Pancreas (tissue), 10 donors: ENCODE measurements at regions not wholly inside any gene's neighbourhood (a gene's known extent, or its start where the extent isn't known, plus 50 kb on each side); places are given as distances from the start of the nearest gene placed in this dataset.
"Not testable (repeated sequence)": the region's sequence is repeated elsewhere in the genome, so short reads cannot be mapped to it uniquely, and the experiment has no call there.

Experiments used
- ATAC-seq, 4 donors: fragments of 200-7000 bp; cut with Tn5 transposase; one replicate each; pipeline versions ENCODE4 v1.8.0 to v1.9.1; 2020; ENCODE audit warnings: mild to moderate bottlenecking in 4 of 4, moderate library complexity in 4 of 4
- DNase-seq, 6 donors: peaks; one replicate each; pipeline ENCODE4 v3.0.0-alpha.2; 2020
- FAIRE-seq: peaks from 2 replicates; lab custom pipeline; 2012; peaks lifted over from hg19 to GRCh38; lab: Jason Lieb, UNC
- H3K27ac ChIP-seq, 4 donors: fragments of 200-600 bp; sonication (generic); 1 replicate in 3 of 4; 2 replicates in 1 of 4; pipeline versions ENCODE4 v1.5.0 to v1.8.0; 2020
- H3K27me3 ChIP-seq, 4 donors: fragments of 200-600 bp; one replicate each; pipeline ENCODE4 v1.8.0; 2021
- H3K36me3 ChIP-seq, 3 donors: fragments of 200-600 bp; sonication (generic) in 1 of 3; one replicate each; pipeline versions ENCODE4 v1.5.0 to v1.8.0; 2020 to 2021
- H3K4me1 ChIP-seq, 3 donors: fragments of 200-600 bp; one replicate each; pipeline ENCODE4 v1.8.0; 2021
- H3K4me3 ChIP-seq, 4 donors: fragments of 200-600 bp; sonication (generic) in 2 of 4; one replicate each; pipeline versions ENCODE4 v1.5.0 to v1.8.0; 2020 to 2021
- H3K9me3 ChIP-seq, 4 donors: fragments of 200-600 bp; one replicate each; pipeline ENCODE4 v1.8.0; 2021
- WGBS, 2 donors: extraction: QIAGEN DNeasy Blood & Tissue Kit; methylation state at CpG; one replicate each; pipeline ENCODE4 v1.1.7; 2013; 5-methylcytosine and 5-hydroxymethylcytosine counted together
- intact Hi-C, 3 donors: fragments of 100-400 bp; cut with DNase I; formaldehyde crosslinking; loops; one replicate each; pipeline versions ENCODE4 v1.11.1 to v1.14.2; 2022
- TF ChIP-seq, protein P1 (sequence below), 4 donors: fragments of 200-600 bp; sonication (generic) in 3 of 4; IDR thresholded peaks; one replicate each; pipeline versions ENCODE4 v1.5.0 to v1.8.0; 2021; ENCODE audit warnings: antibody characterized with exemption in 4 of 4
- donor health status: healthy with polysubstance abuse.
- donor health status: DM: no; HTN: no; CAD: no; lungs with moderate emphysema.
- donor health status: DM: no; HTN: no; CAD: no.
- donor health status: control.
- donor health status: control.
- donor health status: Bipolar disorder and iron deficiency.
- donor health status: DM: yes; HTN: yes; CAD: no.
- donor health status: DM: no; HTN: no; CAD: no.
- donor health status: DM: no; HTN: no; CAD: no.
- donor health status: DM: yes; HTN: yes; CAD: no.

GRCh38 chr13:74250738-74251190, 116.6 kb upstream of the KLF12 start:
- intact Hi-C loops: no loop called here
- no peaks in the 10 kb centered on the region for H3K9me3 ChIP-seq
- no peak for DNase-seq
- no peaks in the 10 kb centered on the region for H3K4me1 ChIP-seq
- H3K4me3 ChIP-seq: no peak overlapping the region
- WGBS, 2 donors: 46 to 53% methylated on average over 2 of the region's 2 CpGs
- no peaks in the 10 kb centered on the region for H3K36me3 ChIP-seq
- TF ChIP-seq, protein P1, sequence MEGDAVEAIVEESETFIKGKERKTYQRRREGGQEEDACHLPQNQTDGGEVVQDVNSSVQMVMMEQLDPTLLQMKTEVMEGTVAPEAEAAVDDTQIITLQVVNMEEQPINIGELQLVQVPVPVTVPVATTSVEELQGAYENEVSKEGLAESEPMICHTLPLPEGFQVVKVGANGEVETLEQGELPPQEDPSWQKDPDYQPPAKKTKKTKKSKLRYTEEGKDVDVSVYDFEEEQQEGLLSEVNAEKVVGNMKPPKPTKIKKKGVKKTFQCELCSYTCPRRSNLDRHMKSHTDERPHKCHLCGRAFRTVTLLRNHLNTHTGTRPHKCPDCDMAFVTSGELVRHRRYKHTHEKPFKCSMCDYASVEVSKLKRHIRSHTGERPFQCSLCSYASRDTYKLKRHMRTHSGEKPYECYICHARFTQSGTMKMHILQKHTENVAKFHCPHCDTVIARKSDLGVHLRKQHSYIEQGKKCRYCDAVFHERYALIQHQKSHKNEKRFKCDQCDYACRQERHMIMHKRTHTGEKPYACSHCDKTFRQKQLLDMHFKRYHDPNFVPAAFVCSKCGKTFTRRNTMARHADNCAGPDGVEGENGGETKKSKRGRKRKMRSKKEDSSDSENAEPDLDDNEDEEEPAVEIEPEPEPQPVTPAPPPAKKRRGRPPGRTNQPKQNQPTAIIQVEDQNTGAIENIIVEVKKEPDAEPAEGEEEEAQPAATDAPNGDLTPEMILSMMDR (IDR thresholded peaks at IDR 0.05): no peak
- H3K27me3 ChIP-seq: no peaks in the 10 kb centered on the region
- FAIRE-seq: no peak
- no peak overlapping the region for H3K27ac ChIP-seq
- no peak for ATAC-seq

DNA sequence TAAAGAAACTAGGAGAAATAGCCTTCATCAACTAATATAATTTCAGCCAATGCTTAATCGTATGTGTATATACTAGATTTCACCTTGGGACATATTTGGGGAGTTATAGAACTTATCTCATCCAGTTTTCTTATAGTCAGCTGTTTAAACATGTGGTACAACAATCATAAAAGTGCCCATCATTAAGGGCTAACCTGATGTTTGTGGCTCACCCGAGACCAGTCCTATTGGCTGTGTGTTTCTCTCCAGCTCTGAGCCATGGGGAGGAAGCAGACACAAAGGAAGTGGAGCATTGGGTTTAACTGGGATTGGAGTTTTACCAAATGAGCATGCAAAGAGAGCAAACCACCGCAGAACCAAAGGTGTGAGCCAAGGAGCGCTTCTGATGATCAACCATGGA, 114.3 kb upstream of the KLF12 start:
- H3K4me1 ChIP-seq: no peaks in the 10 kb centered on the region
- TF ChIP-seq, protein P1 (IDR thresholded peaks at IDR 0.05): no peak
- H3K9me3 ChIP-seq: no peaks in the 10 kb centered on the region
- no peak for ATAC-seq
- no peak overlapping the region for H3K27ac ChIP-seq
- FAIRE-seq: no peak
- H3K36me3 ChIP-seq: no peaks in the 10 kb centered on the region
- intact Hi-C loops: no loop called here
- 78 to 85% methylated on average over 4 of the region's 4 CpGs for WGBS, 2 donors
- H3K27me3 ChIP-seq: no peaks in the 10 kb centered on the region
- no peak overlapping the region for H3K4me3 ChIP-seq
- no peak for DNase-seq

- no peak overlapping the region for H3K27ac ChIP-seq
- intact Hi-C loops: no loop called here
- 60 to 69% methylated on average over 8 of the region's 8 CpGs for WGBS, 2 donors
- no peak for ATAC-seq
- no peaks in the 10 kb centered on the region for H3K36me3 ChIP-seq
- no peaks in the 10 kb centered on the region for H3K4me1 ChIP-seq
- no peak overlapping the region for H3K4me3 ChIP-seq
- no peak for FAIRE-seq
- H3K9me3 ChIP-seq: no peaks in the 10 kb centered on the region
- H3K27me3 ChIP-seq: no peaks in the 10 kb centered on the region
- TF ChIP-seq, protein P1 (IDR thresholded peaks at IDR 0.05): no peak
- DNase-seq: no peak
Observed at GRCh38 chr13:74246487-74246886, 112.3 kb upstream of the KLF12 start.

DNA sequence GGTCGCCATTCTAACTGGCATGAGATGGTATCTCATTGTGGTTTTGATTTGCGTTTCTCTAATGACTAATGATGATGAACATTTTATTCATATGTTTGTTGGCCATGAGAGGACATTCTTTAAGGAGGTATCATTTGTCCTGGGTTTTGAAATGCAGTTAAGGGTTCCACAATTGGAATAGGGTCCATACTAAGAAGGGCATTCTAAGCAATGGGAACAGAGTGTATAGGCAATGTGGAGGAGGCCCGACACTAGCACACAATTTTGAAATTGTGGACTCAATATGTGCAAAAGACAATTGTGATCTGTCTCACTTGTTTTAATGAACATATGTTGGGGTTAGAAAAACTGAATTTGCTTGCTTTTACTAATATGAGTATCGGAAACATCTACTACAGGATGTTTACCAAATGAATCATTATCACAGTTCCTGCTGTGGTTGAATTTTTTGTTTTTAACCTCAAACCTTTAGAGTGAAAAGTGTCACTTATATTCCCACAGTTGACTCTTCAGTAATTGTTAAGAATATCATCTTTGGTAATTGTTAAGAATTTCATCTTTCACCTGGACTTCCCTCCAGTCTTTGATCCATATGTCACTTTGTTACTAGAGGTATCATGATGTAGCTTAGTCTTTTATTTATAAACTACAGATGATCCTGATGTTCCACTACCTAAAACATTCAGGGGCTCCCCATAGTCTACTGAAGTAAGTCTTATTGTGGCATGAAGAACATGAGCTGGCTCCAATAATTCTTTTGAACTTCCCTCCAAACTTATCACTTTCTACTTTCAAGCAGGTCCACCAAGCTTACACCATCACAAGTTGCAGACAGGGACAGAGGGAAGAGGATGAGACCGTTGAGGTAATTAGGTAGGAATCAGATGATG, 109.7 kb upstream of the KLF12 start:
- H3K27ac ChIP-seq: no peak overlapping the region
- DNase-seq (no peak), FAIRE-seq (no peak), ATAC-seq (no peak)
- intact Hi-C loops: no loop called here
- 70 to 71% methylated on average over 5 of the region's 5 CpGs for WGBS, 2 donors
- no peaks in the 10 kb centered on the region for H3K36me3 ChIP-seq
- H3K4me3 ChIP-seq: no peak overlapping the region
- H3K9me3 ChIP-seq: no peaks in the 10 kb centered on the region
- no peaks in the 10 kb centered on the region for H3K4me1 ChIP-seq
- TF ChIP-seq, protein P1 (IDR thresholded peaks at IDR 0.05): no peak
- H3K27me3 ChIP-seq: no peaks in the 10 kb centered on the region

DNA sequence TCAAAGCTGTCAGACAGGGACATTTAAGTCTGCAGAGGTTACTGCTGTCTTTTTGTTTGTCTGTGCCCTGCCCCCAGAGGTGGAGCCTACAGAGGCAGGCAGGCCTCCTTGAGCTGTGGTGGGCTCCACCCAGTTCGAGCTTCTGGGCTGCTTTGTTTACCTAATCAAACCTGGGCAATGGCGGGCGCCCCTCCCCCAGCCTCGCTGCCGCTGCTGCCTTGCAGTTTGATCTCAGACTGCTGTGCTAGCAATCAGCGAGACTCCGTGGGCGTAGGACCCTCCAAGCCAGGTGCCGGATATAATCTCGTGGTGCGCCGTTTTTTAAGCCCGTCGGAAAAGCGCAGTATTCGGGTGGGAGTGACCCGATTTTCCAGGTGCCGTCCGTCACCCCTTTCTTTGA, 107.1 kb upstream of the KLF12 start:
- H3K4me3 ChIP-seq, H3K36me3 ChIP-seq, H3K27ac ChIP-seq, H3K4me1 ChIP-seq, DNase-seq, H3K27me3 ChIP-seq, ATAC-seq, FAIRE-seq, H3K9me3 ChIP-seq, intact Hi-C loops: not testable (repeated sequence)
- WGBS, 2 donors: 63 to 64% methylated on average over 7 to 15 of the region's 19 CpGs
